ENCODE measurements at regions not wholly inside any gene's neighbourhood (a gene's known extent, or its start where the extent isn't known, plus 50 kb on each side); places are given as distances from the start of the nearest gene placed in this dataset.

GRCh38 chr10:123488436-123488835 is 177.7 kb upstream of the GPR26 start:
- ATAC-seq (ENCODE audit: low read depth) (no peak), DNase-seq (ENCODE audit: low spot score) (no peak)
- H3K27ac ChIP-seq (ENCODE audit: poor library complexity, severe bottlenecking): no peak overlapping the region
- no peaks in the 10 kb centered on the region for H3K36me3 ChIP-seq (ENCODE audit: low read depth)
- peaks cover 39% of the 10 kb centered on the region for H3K27me3 ChIP-seq (ENCODE audit: insufficient read depth, poor library complexity, severe bottlenecking)
- H3K4me1 ChIP-seq (ENCODE audit: insufficient read depth, poor library complexity, severe bottlenecking): no peaks in the 10 kb centered on the region
- TF ChIP-seq CTCF (IDR thresholded peaks at IDR 0.05; ENCODE audit: poor library complexity, severe bottlenecking): no peak
- H3K4me3 ChIP-seq (ENCODE audit: severe bottlenecking): no peak overlapping the region
- H3K9me3 ChIP-seq (ENCODE audit: severe bottlenecking): no peaks in the 10 kb centered on the region

DNA sequence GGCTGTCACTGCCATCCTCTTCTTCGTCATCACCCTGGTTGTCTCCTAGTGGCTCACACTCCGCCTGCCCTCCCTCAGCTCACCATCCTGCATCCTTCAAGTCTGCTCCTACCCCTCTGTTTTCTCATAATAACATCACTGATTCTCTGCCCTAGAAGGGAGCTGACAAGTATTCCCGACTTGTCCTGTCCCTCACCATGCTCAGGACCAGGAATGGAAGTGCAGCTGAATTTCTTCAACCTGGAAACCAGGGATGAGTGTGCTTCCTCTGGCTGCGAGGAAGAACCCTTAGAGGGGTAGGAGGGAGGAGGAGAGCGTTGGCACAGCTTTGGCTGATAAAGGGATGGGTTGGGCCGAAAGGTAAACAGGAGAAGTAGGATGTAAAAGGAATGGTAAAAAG is 174.8 kb upstream of the GPR26 start:
- Histone ChIP-seq H3K4me1 (ENCODE audit: insufficient read depth, poor library complexity, severe bottlenecking) (no peaks in the 10 kb centered on the region), H3K27ac (ENCODE audit: poor library complexity, severe bottlenecking) (no peak overlapping the region), H3K36me3 (ENCODE audit: low read depth) (no peaks in the 10 kb centered on the region), H3K9me3 (ENCODE audit: severe bottlenecking) (no peaks in the 10 kb centered on the region), H3K27me3 (ENCODE audit: insufficient read depth, poor library complexity, severe bottlenecking) (peaks cover 36% of the 10 kb centered on the region), H3K4me3 (ENCODE audit: severe bottlenecking) (no peak overlapping the region)
- no peak for DNase-seq (ENCODE audit: low spot score)
- ATAC-seq (ENCODE audit: low read depth): no peak
- TF ChIP-seq CTCF (IDR thresholded peaks at IDR 0.05; ENCODE audit: poor library complexity, severe bottlenecking): no peak

GRCh38 chr10:123492016-123492415 is 174.1 kb upstream of the GPR26 start:
- ATAC-seq (ENCODE audit: low read depth) (no peak), DNase-seq (ENCODE audit: low spot score) (no peak)
- H3K36me3 ChIP-seq (ENCODE audit: low read depth): no peaks in the 10 kb centered on the region
- no peaks in the 10 kb centered on the region for H3K9me3 ChIP-seq (ENCODE audit: severe bottlenecking)
- no peak for TF ChIP-seq CTCF (IDR thresholded peaks at IDR 0.05; ENCODE audit: poor library complexity, severe bottlenecking)
- H3K4me1 ChIP-seq (ENCODE audit: insufficient read depth, poor library complexity, severe bottlenecking): no peaks in the 10 kb centered on the region
- no peak overlapping the region for H3K4me3 ChIP-seq (ENCODE audit: severe bottlenecking)
- no peak overlapping the region for H3K27ac ChIP-seq (ENCODE audit: poor library complexity, severe bottlenecking)
- peaks cover 36% of the 10 kb centered on the region for H3K27me3 ChIP-seq (ENCODE audit: insufficient read depth, poor library complexity, severe bottlenecking)

DNA sequence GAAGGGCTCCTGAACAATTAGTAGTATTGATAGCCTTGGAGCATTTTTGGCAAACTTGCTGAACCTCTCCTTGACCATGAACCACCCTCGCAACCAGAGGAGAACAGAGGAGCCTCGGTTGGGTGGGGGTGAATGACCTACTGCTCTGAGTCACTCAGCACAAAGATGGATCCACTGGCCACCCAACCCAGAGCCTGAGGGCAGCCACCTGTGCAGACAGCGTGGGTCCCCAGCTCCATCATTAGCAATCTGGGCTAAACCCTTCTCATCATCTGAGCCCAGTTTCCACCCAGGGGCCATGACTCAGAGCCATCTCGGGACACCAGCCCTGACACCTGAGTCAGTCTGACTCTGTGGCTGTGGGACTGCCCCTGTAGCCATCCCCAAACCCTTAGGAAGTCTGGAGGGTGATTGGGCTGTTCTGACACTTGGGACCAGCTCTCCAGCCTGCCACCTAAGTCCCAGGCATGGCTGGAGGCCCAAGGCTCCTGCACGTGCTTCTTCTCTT is 171.8 kb upstream of the GPR26 start:
- Histone ChIP-seq H3K9me3 (ENCODE audit: severe bottlenecking) (no peaks in the 10 kb centered on the region), H3K27me3 (ENCODE audit: insufficient read depth, poor library complexity, severe bottlenecking) (peaks cover 35% of the 10 kb centered on the region), H3K4me1 (ENCODE audit: insufficient read depth, poor library complexity, severe bottlenecking) (no peaks in the 10 kb centered on the region), H3K27ac (ENCODE audit: poor library complexity, severe bottlenecking) (no peak overlapping the region), H3K36me3 (ENCODE audit: low read depth) (no peaks in the 10 kb centered on the region), H3K4me3 (ENCODE audit: severe bottlenecking) (no peak overlapping the region)
- TF ChIP-seq CTCF (IDR thresholded peaks at IDR 0.05; ENCODE audit: poor library complexity, severe bottlenecking): no peak
- ATAC-seq (ENCODE audit: low read depth) (no peak), DNase-seq (ENCODE audit: low spot score) (no peak)

DNA sequence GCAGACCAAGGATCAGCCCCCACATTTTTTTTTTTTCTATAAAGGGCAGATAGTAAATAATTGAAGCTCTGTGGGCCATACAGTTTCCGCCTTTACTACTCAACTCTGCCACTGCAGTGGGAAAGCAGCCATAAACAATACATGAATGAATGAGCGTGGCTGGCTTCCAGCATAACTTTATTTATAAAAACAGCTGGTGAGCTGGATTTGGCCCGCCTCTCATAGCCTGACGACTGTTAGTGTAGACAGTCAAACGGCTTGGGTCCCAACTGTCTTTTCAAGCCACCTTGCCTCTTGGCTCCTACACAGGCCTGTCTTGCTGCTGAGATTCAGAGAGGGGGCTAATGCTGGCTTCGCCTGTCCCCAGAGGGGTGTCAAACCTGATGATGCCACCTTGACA is 169.8 kb upstream of the GPR26 start:
- no peaks in the 10 kb centered on the region for H3K9me3 ChIP-seq (ENCODE audit: severe bottlenecking)
- no peak overlapping the region for H3K27ac ChIP-seq (ENCODE audit: poor library complexity, severe bottlenecking)
- TF ChIP-seq CTCF (IDR thresholded peaks at IDR 0.05; ENCODE audit: poor library complexity, severe bottlenecking): no peak
- H3K4me1 ChIP-seq (ENCODE audit: insufficient read depth, poor library complexity, severe bottlenecking): no peaks in the 10 kb centered on the region
- ATAC-seq (ENCODE audit: low read depth) (no peak), DNase-seq (ENCODE audit: low spot score) (no peak)
- H3K27me3 ChIP-seq (ENCODE audit: insufficient read depth, poor library complexity, severe bottlenecking): peaks cover 24% of the 10 kb centered on the region
- H3K4me3 ChIP-seq (ENCODE audit: severe bottlenecking): no peak overlapping the region
- H3K36me3 ChIP-seq (ENCODE audit: low read depth): no peaks in the 10 kb centered on the region
